GM12892 (cell line): ENCODE measurements at regions not wholly inside any gene's neighbourhood (a gene's known extent, or its start where the extent isn't known, plus 50 kb on each side); places are given as distances from the start of the nearest gene placed in this dataset.

Experiments
- POLR2A ChIP-seq: IDR thresholded peaks from 2 replicates; pipeline ENCODE4 v1.6.1; 2011; ENCODE audit warnings: low read depth, low read length, control low read depth
- TAF1 ChIP-seq: IDR thresholded peaks from 2 replicates; pipeline ENCODE4 v1.6.1; 2011; ENCODE audit warnings: low read depth, mild to moderate bottlenecking, control low read depth, low read length, borderline replicate concordance

GRCh38 chr5:60336491-60336890 is 363.5 kb downstream of the DEPDC1B start:
- TF ChIP-seq POLR2A (no peak), TAF1 (no peak)
